HG03196 (cell line): ENCODE measurements at regions not wholly inside any gene's neighbourhood (a gene's known extent, or its start where the extent isn't known, plus 50 kb on each side); places are given as distances from the start of the nearest gene placed in this dataset.

Experiments
- ATAC-seq: cut with Tn5 transposase; IDR thresholded peaks from one replicate; pipeline ENCODE4 v1.9.1; 2021; ENCODE audit not compliant: unreplicated experiment

- ATAC-seq: no peak
These were observed 1597.1 kb upstream of the MIR17HG start for GRCh38 chr13:89750371-89750770.

DNA sequence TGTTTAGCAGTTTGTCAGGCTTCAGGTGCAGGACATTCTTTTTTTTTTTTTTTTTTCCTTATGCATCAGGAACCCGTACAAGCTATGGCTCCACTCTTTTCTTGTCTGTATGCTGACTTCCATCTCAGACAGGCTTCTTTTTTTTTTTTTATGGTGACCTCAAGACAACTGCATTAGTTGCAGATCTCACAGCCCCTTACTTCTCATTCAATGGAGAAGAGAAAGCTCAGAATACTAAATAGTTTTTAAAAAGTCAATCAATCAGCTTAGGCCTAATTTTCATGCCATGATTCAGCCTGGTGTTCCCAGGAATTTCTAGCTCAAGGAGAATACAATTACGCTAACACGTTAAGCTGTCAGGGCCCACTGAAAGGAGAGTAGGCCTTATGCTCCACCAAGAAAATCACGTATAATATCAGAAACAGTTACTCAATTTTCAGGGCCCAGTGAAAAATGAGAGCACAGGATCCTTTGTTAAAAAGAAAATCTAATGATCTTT, 1596.0 kb upstream of the MIR17HG start:
- ATAC-seq: no peak

GRCh38 chr13:89752394-89752793, 1595.1 kb upstream of the MIR17HG start:
- ATAC-seq: no peak

DNA sequence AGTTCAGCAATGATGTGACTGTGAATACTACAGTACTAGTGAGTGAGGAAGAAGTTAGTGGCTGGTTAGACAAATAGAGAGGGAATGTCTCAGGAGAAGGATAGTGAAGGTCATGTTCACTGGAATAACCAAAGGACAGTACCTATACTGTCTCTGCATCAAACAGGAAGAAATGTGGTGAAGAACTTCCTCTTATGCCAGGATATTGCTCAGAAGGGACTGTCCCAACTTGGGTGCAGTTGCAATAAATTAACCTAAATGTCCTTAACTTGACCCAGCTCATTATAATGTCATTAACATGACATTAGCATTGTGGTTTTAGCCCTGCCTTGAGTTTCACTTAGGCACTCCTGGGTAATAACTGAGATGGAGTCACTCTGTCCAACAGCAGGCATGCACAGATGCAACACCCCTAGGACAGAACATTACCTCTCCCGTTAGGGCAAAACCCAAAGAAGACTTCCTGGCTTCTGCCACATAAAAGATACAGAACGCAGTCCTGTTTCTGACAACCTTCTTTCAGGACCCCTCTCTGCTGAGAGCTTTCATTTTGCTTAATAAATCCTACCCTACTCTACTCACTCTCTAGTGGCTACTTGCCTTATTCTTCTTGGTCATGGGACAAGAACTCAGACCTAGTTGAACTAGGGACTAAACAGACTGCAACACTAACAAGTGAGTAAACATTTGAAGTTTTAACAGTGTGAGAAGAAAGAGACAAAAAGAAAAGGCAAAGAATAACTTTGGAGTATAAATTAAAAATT, 1591.6 kb upstream of the MIR17HG start:
- ATAC-seq: no peak

DNA sequence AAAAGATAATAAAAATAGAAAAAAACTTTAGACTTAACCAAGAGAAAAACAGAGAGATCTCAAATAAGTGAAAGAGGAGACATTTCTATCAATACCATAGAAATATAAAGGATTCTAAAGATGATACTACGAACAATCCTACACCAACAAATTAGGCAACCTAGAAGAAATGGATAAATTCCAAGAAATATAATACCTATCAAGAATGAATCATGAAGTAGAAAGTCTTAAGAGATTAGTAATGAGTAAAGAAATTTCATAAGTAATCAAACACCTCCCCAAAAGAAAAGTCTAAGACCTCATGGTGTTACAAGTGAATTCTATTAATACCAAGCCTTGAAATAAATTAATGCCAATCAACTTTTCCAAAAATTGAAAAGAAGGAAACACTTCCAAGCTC, 1584.5 kb upstream of the MIR17HG start:
- no peak for ATAC-seq

GRCh38 chr13:89783221-89783755, 1564.2 kb upstream of the MIR17HG start:
- no peak for ATAC-seq

- ATAC-seq: no peak
These were observed 1563.2 kb upstream of the MIR17HG start for GRCh38 chr13:89784161-89784809.

GRCh38 chr13:89786531-89786930, 1561.0 kb upstream of the MIR17HG start:
- no peak for ATAC-seq

- no peak for ATAC-seq
These were observed 1556.8 kb upstream of the MIR17HG start for GRCh38 chr13:89790696-89791095.

DNA sequence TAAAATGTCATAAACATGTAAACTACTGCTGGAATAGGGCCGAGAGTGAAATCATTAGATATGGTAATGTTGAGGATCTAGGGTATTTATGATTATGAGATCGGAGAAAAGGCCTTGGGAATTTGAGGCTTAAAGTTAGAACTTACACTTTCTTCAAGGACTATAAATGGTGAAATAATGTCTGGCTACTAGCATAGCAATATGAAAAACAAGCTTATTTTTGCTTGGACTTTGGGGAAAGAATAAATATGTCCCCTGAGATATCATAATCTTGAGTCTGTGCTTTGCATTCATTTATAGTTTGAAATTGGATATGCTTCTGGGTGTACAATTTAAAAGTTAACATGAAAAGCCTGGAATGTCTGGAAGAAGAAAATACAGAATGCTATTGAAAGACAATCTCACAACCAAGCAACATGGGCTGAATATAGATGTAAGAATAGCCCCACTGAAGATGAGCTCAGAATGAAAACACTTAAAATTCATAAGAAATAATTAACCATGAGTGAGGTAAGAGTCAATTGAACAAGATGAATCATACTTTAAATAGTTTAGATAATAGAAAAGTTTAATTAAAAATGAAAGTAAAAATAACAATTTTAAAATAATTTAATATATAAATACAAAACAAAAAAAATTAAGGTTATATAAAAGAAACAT, 1555.4 kb upstream of the MIR17HG start:
- ATAC-seq: no peak

- no peak for ATAC-seq
These were observed 1551.3 kb upstream of the MIR17HG start for GRCh38 chr13:89796196-89796595.

DNA sequence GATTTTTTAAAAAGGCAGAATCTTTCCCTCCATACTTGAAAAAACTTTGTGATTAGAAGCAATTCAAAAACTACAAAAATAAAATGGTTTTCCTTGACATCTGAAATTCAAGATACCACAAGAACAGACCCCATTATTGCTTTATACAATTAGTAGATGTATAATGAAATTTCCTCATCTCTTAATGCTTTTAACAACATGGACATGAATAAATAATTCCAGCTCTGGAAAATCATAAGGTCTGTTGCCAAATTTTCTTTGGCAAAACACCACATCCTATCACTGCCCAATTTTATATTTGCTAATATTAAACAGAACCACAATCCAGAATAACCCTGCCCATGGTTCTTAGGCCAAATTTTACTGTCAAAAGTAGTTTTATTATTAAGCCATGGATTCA, 1543.6 kb upstream of the MIR17HG start:
- ATAC-seq: no peak

- no peak for ATAC-seq
These were observed 1540.9 kb upstream of the MIR17HG start for GRCh38 chr13:89806594-89806993.

- ATAC-seq: no peak
These were observed 1534.6 kb upstream of the MIR17HG start for GRCh38 chr13:89812856-89813255.

GRCh38 chr13:89816404-89816803, 1531.1 kb upstream of the MIR17HG start:
- ATAC-seq: no peak

DNA sequence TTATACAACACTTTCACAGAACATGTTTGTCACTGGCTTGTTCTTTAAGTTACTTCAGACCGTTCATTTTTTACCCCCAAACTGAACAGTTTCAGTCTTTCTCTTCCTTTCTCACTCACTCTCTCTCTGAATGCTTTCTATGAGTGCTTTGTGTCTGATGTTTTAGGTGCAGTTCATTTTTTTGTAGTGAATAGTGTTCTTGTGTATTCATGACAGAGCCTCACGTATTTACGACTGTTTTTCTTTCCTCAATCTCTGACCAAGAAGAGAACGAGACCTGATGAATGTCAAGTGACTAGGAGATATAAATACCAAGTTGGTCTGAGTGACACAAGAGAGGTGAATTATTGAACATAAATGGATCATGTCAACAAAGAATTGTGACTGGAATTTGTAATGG, 1525.0 kb upstream of the MIR17HG start:
- ATAC-seq: no peak

GRCh38 chr13:89827552-89827951, 1519.9 kb upstream of the MIR17HG start:
- no peak for ATAC-seq

DNA sequence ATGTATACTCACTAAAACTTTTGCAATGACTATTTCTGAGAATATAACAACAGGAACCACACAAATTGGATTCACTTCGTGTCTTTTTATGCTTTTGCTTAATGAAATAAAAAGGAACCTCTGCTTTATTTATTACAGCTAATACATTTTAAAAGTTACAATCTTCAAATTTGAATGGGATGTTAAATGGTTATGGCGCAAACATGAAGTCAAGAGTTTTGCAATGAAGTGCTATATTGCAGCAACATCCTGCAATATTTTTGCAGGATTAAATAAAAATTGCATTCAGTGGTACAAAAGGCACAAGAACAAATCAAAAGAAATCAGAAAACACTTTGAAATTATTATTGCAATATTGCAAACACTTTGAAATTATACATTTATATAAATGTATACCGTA, 1519.0 kb upstream of the MIR17HG start:
- no peak for ATAC-seq

DNA sequence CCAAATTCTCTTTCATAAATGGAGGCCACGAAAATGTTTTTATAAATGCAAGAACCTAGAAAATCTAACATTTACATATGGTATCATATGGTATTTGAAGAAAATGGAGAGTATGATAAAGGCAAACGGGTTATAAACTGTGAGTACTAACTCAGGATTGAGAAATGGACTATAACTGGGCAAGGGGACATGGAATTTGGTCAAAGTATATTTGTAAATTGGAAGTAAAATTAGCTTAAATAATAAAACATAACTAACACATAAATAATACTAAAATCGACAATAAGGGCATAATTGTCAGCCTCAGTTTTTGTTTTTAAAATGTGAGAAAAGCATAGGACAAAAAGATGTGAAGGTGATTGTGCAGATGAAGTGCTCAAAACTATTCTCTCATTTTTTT, 1516.3 kb upstream of the MIR17HG start:
- ATAC-seq: no peak

- ATAC-seq: no peak
These were observed 1514.7 kb upstream of the MIR17HG start for GRCh38 chr13:89832827-89833226.

- no peak for ATAC-seq
These were observed 1503.9 kb upstream of the MIR17HG start for GRCh38 chr13:89843621-89844020.

DNA sequence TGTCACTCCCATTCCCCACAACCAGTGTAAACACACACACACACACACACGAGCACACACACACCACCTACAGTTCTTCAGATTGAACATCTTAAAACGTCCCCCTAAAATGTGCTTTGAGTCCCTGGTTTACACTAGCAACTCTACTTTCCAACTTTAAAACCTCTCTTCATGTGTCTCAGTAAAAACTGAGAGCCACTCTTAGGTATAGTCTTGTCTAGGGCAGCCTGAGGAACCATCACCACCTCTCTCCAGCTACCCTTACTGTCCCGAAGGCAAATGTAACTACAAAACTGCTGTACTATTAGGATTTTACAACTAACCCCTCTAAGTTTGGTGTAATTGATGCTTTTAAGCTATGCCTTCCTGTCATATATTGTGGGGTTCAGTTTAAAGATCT, 1501.6 kb upstream of the MIR17HG start:
- ATAC-seq: no peak
